Activated naive CD8-positive, alpha-beta T cell treated with anti-CD3 and anti-CD28 coated beads, Interleukin-2, amount 10 ng/mL, durations not matched to agents 7 days and 5 days (primary cell): ENCODE measurements at regions not wholly inside any gene's neighbourhood (a gene's known extent, or its start where the extent isn't known, plus 50 kb on each side); places are given as distances from the start of the nearest gene placed in this dataset.

Experiments used
- ATAC-seq: fragments of 150-1000 bp; cut with Tn5 transposase; one replicate; pipeline ENCODE4 v1.10.0; 2021; ENCODE audit warnings: low read depth, moderate library complexity
- POLR2A ChIA-PET: fragments of 350-600 bp; sonication (Branson Sonifier 250); formaldehyde crosslinking; loops from one replicate; lab custom pipeline; 2021; ENCODE audit warnings: antibody characterized with exemption; lab: Charles Lee
- DNase-seq: peaks from one replicate; pipeline ENCODE4 v3.0.0; 2021
- H3K27ac Mint-ChIP-seq: one replicate; pipeline ENCODE4 v1.8.0; 2022; ENCODE audit warnings: mild to moderate bottlenecking, mixed read lengths
- H3K27me3 Mint-ChIP-seq: one replicate; pipeline ENCODE4 v1.8.0; 2022; ENCODE audit warnings: mild to moderate bottlenecking, moderate library complexity, mixed read lengths
- H3K36me3 Mint-ChIP-seq: one replicate; pipeline ENCODE4 v1.8.0; 2021; ENCODE audit warnings: mild to moderate bottlenecking, mixed read lengths
- H3K4me1 Mint-ChIP-seq: one replicate; pipeline ENCODE4 v1.8.0; 2021; ENCODE audit warnings: mixed read lengths
- H3K4me3 Mint-ChIP-seq: one replicate; pipeline ENCODE4 v1.8.0; 2022; ENCODE audit warnings: mild to moderate bottlenecking, moderate library complexity, mixed read lengths
- H3K9me3 Mint-ChIP-seq: one replicate; pipeline ENCODE4 v1.8.0; 2021; ENCODE audit warnings: mixed read lengths

DNA sequence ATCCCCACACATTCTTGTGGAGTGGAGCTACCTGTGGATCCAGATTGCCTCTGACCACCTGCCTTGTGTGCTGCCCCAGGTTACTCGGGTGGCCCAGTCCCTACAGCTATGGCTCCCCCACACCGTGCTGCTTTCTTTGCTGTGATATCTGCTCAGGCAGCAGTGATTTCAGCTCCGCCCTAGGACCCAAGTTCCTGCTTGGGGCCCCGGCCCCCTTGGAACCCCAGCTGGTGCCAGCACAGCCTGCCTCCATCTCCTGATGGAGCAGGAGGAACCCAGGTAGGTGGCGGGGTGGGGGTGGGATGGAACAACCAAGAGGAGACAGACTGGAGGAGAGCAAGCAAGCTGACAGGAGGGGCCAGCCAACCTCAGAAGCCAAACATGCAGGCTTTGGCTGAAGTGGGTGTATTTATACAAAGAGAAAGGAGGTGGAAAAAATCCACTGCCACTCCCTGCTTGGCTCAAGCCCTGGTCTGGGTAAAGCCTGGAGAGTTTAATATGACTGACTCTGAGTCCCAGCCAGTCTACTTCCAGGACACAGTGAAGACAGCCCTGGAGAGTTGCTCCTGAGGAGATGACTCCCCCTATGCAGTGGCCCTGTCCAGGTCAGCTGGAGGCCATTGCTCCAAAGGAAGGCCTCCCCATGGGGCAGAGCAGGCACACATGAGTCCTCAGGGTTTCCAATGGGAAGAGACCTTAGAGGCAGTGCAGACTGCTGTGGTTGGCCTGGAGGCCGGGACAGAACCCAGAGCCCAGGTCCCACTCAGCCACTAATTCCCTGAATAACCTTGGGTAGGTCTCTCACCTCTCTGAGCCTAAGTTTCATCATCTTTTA lies 197.1 kb upstream of the MAMLD1 start:
- ATAC-seq (no peak), DNase-seq (no peak)
- Mint-ChIP-seq H3K4me1 (no peaks in the 10 kb centered on the region), H3K36me3 (no peaks in the 10 kb centered on the region), H3K27me3 (no peaks in the 10 kb centered on the region), H3K4me3 (no peak overlapping the region), H3K9me3 (no peaks in the 10 kb centered on the region), H3K27ac (no peak overlapping the region)
- POLR2A ChIA-PET, result no interaction called here

DNA sequence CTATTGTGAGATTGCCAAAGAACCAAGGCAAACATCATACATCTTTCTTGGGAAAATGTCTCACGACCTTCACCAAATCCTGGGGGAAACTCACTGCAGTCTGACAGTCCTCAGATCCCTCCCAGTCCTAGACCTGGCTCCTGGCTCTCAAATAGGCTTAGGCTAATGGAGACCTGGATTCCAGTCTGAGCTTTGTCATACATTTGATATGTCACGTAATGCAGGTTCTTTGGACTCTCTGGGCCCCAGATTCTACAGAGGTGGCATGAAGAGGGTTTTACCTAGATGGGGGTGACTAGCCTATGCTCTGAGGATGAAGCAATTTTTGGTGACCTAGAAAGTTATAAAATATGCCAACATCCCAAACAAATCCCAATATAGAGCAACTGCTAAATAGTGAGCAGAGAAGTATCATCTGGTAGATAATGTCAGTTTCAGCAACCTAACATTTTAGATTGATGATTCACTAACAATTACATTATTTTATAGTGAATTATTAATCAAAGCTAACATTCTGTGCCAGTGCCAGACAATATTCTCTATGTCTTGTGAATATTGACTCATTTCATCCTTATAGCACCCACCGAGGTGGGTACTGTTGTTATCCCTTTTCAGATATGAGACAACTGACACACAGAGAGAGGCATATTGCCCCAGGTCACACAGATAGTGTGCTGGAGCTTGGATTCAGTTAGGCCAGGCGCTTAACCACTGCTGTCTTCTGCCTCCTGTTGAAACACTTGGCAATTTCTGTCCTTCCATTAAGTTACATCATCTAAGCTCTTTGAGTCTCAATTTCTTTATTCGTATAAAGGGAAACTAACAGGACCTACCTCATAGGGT lies 195.4 kb upstream of the MAMLD1 start:
- Mint-ChIP-seq H3K4me1 (no peaks in the 10 kb centered on the region), H3K27me3 (peaks cover 6% of the 10 kb centered on the region), H3K4me3 (no peak overlapping the region), H3K9me3 (peaks cover 1% of the 10 kb centered on the region), H3K36me3 (no peaks in the 10 kb centered on the region), H3K27ac (no peak overlapping the region)
- POLR2A ChIA-PET, result no interaction called here
- DNase-seq, result no peak
- ATAC-seq, result no peak

DNA sequence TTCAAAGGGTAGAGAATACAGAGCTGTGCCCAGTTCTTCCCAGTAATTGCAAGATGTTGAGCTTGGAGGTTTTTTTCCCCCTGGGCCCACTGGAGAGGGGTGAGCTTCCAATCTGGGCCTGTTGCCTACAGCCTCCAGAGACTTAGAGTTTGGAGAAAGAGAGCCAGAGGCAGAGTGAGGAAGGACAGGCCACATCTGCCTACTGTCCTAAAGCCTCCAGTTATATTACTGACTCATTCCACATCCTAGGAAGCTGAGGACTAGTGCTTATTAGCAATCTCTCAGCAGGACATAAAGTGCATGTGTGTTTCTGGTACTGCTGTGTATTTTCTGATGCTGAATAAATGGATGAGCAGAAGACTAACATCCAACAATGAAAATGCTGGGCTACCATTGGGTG lies 181.0 kb upstream of the MAMLD1 start:
- no peak for DNase-seq

DNA sequence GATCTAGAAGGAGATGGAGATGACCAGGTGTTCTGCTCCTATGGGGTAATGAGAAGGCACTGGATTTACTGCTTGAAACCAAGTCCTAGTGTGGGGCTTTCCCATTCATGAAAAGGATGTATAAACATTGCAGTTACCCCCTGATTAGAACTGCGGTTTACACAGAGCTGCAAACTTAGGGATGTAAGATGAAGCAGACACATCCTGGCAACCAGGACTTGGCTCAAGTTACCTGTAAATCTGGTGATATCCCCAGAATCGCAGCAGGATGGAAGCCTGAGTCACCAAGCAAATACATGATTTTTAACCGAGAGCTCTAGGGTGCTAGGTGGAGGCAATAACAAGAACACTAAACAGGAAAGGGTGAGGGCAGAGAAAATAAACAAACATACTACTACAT lies 178.6 kb upstream of the MAMLD1 start:
- DNase-seq, result no peak
- H3K4me3 Mint-ChIP-seq, result no peak overlapping the region

More for the DNA sequence above, 181.0 kb upstream of the MAMLD1 start:
- Mint-ChIP-seq H3K4me3 (no peak overlapping the region), H3K27ac (no peak overlapping the region), H3K9me3 (no peaks in the 10 kb centered on the region), H3K4me1 (peaks cover 2% of the 10 kb centered on the region), H3K27me3 (peaks cover 3% of the 10 kb centered on the region), H3K36me3 (no peaks in the 10 kb centered on the region)
- POLR2A ChIA-PET, result no interaction called here
- ATAC-seq, result no peak

DNA sequence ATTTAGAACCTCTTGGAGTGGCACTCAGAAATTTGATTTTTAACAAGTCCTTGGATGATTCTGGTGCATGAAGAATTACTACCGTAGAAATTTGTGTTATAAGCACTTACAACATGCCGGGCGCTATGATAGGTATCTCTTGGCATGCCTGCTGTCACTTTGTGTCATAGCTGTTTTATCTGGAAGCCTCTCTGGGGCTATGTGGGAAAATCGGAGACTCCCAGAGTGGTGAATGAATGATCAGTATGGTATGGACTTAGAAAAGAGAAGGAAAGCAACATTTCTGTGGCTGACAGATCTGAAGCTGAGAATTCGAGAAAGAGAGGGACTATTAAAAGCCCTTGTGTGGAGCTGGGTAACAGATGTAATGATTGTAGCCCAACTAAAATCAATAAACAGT lies 177.4 kb upstream of the MAMLD1 start:
- Mint-ChIP-seq H3K4me1 (peaks cover 2% of the 10 kb centered on the region), H3K27me3 (no peaks in the 10 kb centered on the region), H3K4me3 (no peak overlapping the region), H3K36me3 (no peaks in the 10 kb centered on the region), H3K9me3 (no peaks in the 10 kb centered on the region), H3K27ac (no peak overlapping the region)
- ATAC-seq (no peak), DNase-seq (no peak)
- POLR2A ChIA-PET, result no interaction called here

More for the DNA sequence above, 178.6 kb upstream of the MAMLD1 start:
- H3K27ac Mint-ChIP-seq, result no peak overlapping the region
- no peaks in the 10 kb centered on the region for H3K36me3 Mint-ChIP-seq
- no peaks in the 10 kb centered on the region for H3K27me3 Mint-ChIP-seq
- no peaks in the 10 kb centered on the region for H3K9me3 Mint-ChIP-seq
- ATAC-seq, result no peak
- H3K4me1 Mint-ChIP-seq, result peaks cover 2% of the 10 kb centered on the region
- POLR2A ChIA-PET, result interaction anchor here (0.5 kb wide), 1 partner anchor 9 kb away, joined by 4 read pairs; no protein-coding TSS in a partner anchor

DNA sequence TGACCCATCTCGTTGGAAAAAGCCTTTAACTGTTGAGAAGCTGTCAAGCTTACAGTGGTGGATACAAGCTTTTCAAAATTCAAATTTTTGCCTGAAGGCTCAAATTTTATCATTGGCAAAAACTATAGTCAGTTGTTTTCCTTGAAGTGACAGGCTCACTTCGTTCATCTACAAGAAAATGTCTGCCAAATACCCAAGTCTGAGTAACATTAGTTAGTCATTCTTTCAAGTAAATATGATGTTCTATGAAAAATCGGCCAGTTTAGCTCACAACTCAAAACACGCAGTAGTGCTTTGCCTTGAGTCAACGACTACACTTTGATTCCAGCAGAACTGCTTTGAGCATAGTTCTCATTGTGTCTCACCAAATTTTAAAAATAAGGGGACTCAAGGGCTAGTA lies 170.3 kb upstream of the MAMLD1 start:
- ATAC-seq (no peak), DNase-seq (no peak)
- no peak overlapping the region for H3K27ac Mint-ChIP-seq
- H3K36me3 Mint-ChIP-seq, result no peaks in the 10 kb centered on the region
- H3K9me3 Mint-ChIP-seq, result no peaks in the 10 kb centered on the region
- no peak overlapping the region for H3K4me3 Mint-ChIP-seq
- POLR2A ChIA-PET, result no interaction called here
- no peaks in the 10 kb centered on the region for H3K27me3 Mint-ChIP-seq
- H3K4me1 Mint-ChIP-seq, result peaks cover 2% of the 10 kb centered on the region

DNA sequence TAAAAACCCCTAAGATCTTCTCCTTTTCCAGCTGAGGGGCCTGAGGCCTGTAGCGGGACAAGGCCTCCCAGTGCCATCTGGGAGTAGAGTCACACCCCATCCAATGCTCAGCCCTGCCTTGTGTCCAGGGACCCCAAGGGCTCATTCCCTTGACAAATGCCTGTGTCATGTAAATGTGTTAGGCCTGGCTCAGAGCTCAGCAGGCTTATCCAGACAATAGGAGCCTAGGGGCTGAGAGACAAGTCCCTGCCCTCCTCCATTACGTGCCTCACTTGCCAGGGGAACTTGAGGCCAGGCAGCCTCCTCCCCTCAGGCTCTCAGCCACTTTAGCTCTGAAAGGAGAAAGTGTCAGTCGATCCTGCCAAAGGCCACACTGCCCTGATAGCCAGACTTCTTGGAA lies 166.8 kb upstream of the MAMLD1 start:
- no peaks in the 10 kb centered on the region for H3K36me3 Mint-ChIP-seq
- DNase-seq, result no peak
- no peak for ATAC-seq
- H3K9me3 Mint-ChIP-seq, result no peaks in the 10 kb centered on the region
- H3K4me3 Mint-ChIP-seq, result no peak overlapping the region
- no peak overlapping the region for H3K27ac Mint-ChIP-seq
- H3K4me1 Mint-ChIP-seq, result peaks cover 8% of the 10 kb centered on the region
- no peaks in the 10 kb centered on the region for H3K27me3 Mint-ChIP-seq
- POLR2A ChIA-PET, result no interaction called here

DNA sequence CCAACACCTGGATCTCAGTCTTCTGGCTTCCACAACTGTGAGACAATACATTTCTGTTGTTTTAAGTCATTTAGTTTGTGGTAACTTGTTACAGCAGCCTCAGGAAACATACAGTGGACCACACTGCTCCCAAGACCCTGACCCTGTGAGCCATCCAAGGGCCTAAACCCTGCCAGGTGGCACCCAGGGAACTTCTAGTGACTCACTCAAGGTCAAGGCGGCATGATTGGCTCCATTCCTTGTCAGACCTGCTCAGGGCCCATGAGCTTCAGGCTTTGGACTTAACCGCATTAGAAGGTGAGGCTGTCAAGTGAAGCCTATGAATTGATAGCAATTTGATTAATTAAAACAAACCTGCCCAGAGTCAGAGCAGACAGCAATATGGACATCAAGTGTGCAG lies 165.7 kb upstream of the MAMLD1 start:
- H3K4me1 Mint-ChIP-seq, result peaks cover 8% of the 10 kb centered on the region
- no peaks in the 10 kb centered on the region for H3K27me3 Mint-ChIP-seq
- no peak overlapping the region for H3K27ac Mint-ChIP-seq
- DNase-seq, result no peak
- H3K4me3 Mint-ChIP-seq, result no peak overlapping the region
- POLR2A ChIA-PET, result no interaction called here
- no peak for ATAC-seq
- H3K9me3 Mint-ChIP-seq, result no peaks in the 10 kb centered on the region
- no peaks in the 10 kb centered on the region for H3K36me3 Mint-ChIP-seq

DNA sequence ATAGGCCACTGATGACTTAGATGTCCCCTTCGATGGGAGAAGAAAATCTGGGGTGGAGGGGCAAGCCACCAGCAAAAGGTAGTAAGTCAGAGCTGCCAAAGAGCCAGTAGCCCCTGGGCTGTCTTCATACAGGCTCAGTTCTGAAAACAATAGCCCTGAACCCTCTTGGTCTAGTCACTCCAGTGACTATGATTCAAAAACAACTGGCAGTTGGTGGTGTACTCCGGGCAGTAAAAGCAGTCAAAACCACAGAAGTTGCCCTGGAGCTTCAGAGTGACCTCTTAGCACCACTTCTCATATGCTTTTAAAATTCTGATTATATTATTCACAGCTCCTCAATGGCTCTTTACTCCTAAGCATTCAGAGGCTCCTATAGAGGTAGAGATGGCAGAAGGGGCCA lies 164.3 kb upstream of the MAMLD1 start:
- Mint-ChIP-seq H3K27me3 (no peaks in the 10 kb centered on the region), H3K4me3 (no peak overlapping the region)

DNA sequence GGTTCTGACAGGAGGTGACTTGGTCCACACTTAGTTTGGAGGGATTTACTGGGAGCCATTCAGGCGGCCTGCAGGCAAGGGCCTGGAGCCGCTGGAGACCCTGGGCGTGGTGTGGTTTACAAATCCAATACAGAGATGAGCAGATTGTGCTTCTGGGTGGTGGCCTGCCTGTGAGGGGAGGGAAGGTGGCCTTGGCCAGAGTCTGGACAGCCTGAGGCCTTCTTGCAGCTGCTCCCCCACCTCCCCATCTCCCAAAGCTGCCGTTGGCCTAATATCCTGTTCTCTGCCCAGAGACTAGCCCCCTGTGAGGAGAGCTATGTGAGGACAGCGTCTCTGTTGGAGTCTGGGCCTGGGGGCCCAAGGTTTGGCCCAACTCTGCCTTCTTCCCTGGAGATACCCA lies 163.9 kb upstream of the MAMLD1 start:
- DNase-seq (no peak), ATAC-seq (no peak)
- Mint-ChIP-seq H3K9me3 (no peaks in the 10 kb centered on the region), H3K36me3 (no peaks in the 10 kb centered on the region), H3K27ac (no peak overlapping the region), H3K4me3 (no peak overlapping the region), H3K4me1 (peaks cover 8% of the 10 kb centered on the region), H3K27me3 (no peaks in the 10 kb centered on the region)
- POLR2A ChIA-PET, result no interaction called here

More for the DNA sequence above, 164.3 kb upstream of the MAMLD1 start:
- ATAC-seq (no peak), DNase-seq (no peak)
- Mint-ChIP-seq H3K9me3 (no peaks in the 10 kb centered on the region), H3K36me3 (no peaks in the 10 kb centered on the region), H3K4me1 (peaks cover 8% of the 10 kb centered on the region), H3K27ac (no peak overlapping the region)
- POLR2A ChIA-PET, result no interaction called here

DNA sequence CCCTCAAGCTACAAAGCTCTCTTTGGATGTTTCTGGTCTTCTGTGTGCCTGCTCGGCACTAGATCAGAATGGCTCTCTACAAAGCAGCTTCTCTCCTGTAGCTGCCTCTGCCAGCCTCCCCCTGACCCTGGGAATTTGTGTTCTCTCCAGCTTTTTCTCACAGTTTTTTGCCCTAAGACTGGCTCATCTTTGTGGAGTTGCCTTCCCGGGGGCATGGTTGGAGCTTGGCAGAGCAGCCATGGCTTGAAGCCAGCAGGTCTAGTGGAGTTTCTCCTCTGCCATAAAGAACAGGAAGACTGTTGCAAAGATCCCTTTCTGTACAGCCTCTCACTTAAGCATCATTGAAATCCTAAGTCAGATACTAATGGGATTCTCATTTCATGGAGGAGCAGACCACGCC lies 163.3 kb upstream of the MAMLD1 start:
- DNase-seq (no peak), ATAC-seq (no peak)
- H3K27ac Mint-ChIP-seq, result peak overlapping the region; percentile 30
- no peaks in the 10 kb centered on the region for H3K27me3 Mint-ChIP-seq
- no peaks in the 10 kb centered on the region for H3K9me3 Mint-ChIP-seq
- no peaks in the 10 kb centered on the region for H3K36me3 Mint-ChIP-seq
- POLR2A ChIA-PET, result no interaction called here
- no peak overlapping the region for H3K4me3 Mint-ChIP-seq
- peaks cover 6% of the 10 kb centered on the region for H3K4me1 Mint-ChIP-seq

DNA sequence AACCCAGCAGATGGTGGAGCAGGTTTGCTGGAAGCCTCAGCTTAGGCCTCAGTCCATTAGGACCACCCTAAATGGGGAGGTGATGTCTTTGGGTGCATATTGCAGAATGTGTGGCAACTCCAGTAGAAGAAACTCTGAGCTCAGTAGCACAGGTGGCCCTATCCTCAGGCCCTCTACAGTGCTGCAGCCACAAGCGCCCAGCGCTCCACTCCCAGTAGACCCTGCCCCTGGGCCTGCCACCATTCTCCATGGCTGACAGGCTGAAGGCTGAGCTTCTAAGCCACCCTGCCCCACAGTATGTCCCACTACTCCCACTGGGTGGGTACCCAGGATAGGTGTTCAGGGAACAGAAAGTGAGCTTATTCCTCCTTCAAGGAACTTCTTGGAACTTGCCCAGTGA lies 162.8 kb upstream of the MAMLD1 start:
- H3K4me3 Mint-ChIP-seq, result no peak overlapping the region
- H3K27ac Mint-ChIP-seq, result no peak overlapping the region
- POLR2A ChIA-PET, result no interaction called here
- H3K27me3 Mint-ChIP-seq, result no peaks in the 10 kb centered on the region
- peaks cover 6% of the 10 kb centered on the region for H3K4me1 Mint-ChIP-seq
- H3K36me3 Mint-ChIP-seq, result no peaks in the 10 kb centered on the region
- DNase-seq, result no peak
- no peaks in the 10 kb centered on the region for H3K9me3 Mint-ChIP-seq
- no peak for ATAC-seq

DNA sequence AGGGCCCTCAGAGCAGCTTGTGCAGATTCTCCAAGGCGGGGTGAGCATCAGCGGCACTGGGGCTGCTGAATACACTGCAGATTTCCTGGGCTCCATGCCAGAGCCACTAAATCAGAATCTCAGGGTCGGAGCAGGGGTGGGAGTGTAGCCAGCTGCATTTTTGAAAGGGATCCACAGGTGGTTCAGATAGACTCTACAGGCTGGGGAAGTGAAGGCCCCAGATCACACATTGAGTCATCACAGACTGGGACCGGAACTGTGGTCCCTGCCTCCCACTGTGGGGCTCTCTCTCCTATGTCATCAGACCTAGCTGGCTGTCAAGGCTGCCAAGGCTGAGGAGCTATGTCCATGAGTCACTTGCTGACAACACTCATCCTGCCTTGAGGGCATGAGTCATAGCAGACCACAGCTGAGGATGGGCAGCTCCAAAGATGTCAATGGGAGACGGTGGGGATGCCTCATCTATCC lies 162.3 kb upstream of the MAMLD1 start:
- H3K27me3 Mint-ChIP-seq, result no peaks in the 10 kb centered on the region
- no peak overlapping the region for H3K4me3 Mint-ChIP-seq
- no peaks in the 10 kb centered on the region for H3K9me3 Mint-ChIP-seq
- POLR2A ChIA-PET, result no interaction called here
- H3K36me3 Mint-ChIP-seq, result no peaks in the 10 kb centered on the region
- DNase-seq (peak; percentile 29), ATAC-seq (peak; percentile 98)
- H3K27ac Mint-ChIP-seq, result no peak overlapping the region
- peaks cover 6% of the 10 kb centered on the region for H3K4me1 Mint-ChIP-seq

DNA sequence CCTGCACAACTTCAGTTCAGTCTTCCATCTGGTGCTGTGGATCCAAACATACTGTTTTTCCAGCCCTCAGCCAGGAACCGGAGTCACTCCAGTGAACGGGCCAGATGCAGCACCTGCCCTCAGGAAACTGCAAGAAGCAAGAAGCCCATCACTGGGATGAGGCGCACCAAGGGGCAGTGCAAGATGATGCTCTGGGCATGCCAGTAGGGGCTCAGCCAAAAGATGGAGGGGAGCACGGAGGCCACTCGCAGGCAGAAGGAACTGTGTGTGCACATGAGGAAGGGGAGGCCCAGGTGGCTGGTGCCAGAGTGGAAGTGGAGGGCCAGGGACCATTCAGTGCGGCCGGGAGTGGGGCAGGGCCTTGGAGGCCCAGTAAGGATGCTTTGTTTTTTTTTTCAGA lies 161.7 kb upstream of the MAMLD1 start:
- H3K36me3 Mint-ChIP-seq, result no peaks in the 10 kb centered on the region
- H3K4me3 Mint-ChIP-seq, result no peak overlapping the region
- no peak overlapping the region for H3K27ac Mint-ChIP-seq
- H3K4me1 Mint-ChIP-seq, result peaks cover 6% of the 10 kb centered on the region
- POLR2A ChIA-PET, result no interaction called here
- H3K27me3 Mint-ChIP-seq, result no peaks in the 10 kb centered on the region
- ATAC-seq (no peak), DNase-seq (no peak)
- no peaks in the 10 kb centered on the region for H3K9me3 Mint-ChIP-seq
